Ishikawa (cell line): ENCODE measurements at regions not wholly inside any gene's neighbourhood (a gene's known extent, or its start where the extent isn't known, plus 50 kb on each side); places are given as distances from the start of the nearest gene placed in this dataset.

ENCODE experiments used
- CEBPB ChIP-seq: IDR thresholded peaks from 2 replicates; pipeline ENCODE4 v1.6.1; 2012
- CREB1 ChIP-seq: IDR thresholded peaks from 2 replicates; pipeline ENCODE4 v1.6.1; 2012; ENCODE audit warnings: low read depth
- EGR1 ChIP-seq: IDR thresholded peaks from 2 replicates; pipeline ENCODE4 v1.6.1; 2012
- EP300 ChIP-seq: IDR thresholded peaks from 2 replicates; pipeline ENCODE4 v1.6.1; 2012; ENCODE audit warnings: borderline replicate concordance
- FOXM1 ChIP-seq: IDR thresholded peaks from 2 replicates; pipeline ENCODE4 v1.6.1; 2012; ENCODE audit warnings: low read depth, borderline replicate concordance
- MAX ChIP-seq: IDR thresholded peaks from 2 replicates; pipeline ENCODE4 v1.6.1; 2012
- NFIC ChIP-seq: IDR thresholded peaks from 2 replicates; pipeline ENCODE4 v1.6.1; 2012
- RAD21 ChIP-seq: IDR thresholded peaks from 2 replicates; pipeline ENCODE4 v1.6.1; 2012; ENCODE audit warnings: low read depth
- REST ChIP-seq: IDR thresholded peaks from 2 replicates; pipeline ENCODE4 v1.6.1; 2012; ENCODE audit warnings: low read depth, mild to moderate bottlenecking
- TAF1 ChIP-seq: IDR thresholded peaks from 2 replicates; pipeline ENCODE4 v1.6.1; 2012; ENCODE audit warnings: low read depth, mild to moderate bottlenecking
- TCF12 ChIP-seq: IDR thresholded peaks from 2 replicates; pipeline ENCODE4 v1.6.1; 2012; ENCODE audit warnings: low read depth
- TEAD4 ChIP-seq: IDR thresholded peaks from 2 replicates; pipeline ENCODE4 v1.6.1; 2012
- YY1 ChIP-seq: IDR thresholded peaks from 2 replicates; pipeline ENCODE4 v1.6.1; 2012; ENCODE audit warnings: low read depth
- ZBTB7A ChIP-seq: IDR thresholded peaks from 2 replicates; pipeline ENCODE4 v1.6.1; 2012; ENCODE audit warnings: low read depth
- TF ChIP-seq, protein P1 (sequence below): IDR thresholded peaks from 2 replicates; pipeline ENCODE4 v1.6.1; 2012

GRCh38 chr7:84337429-84337828 lies 142.8 kb upstream of the SEMA3A start:
- TF ChIP-seq NFIC (peak; percentile 64; the same call in 1 of the 2 replicates), FOXM1 (no peak), TEAD4 (peak; percentile 33; the same call in 1 of the 2 replicates)

- TF ChIP-seq NFIC (no peak), EGR1 (no peak), TEAD4 (no peak), FOXM1 (no peak), CEBPB (no peak), REST (no peak), MAX (no peak), TCF12 (no peak), ZBTB7A (no peak), TAF1 (no peak), EP300 (no peak), RAD21 (no peak), YY1 (no peak), CREB1 (no peak)
- TF ChIP-seq, protein P1, sequence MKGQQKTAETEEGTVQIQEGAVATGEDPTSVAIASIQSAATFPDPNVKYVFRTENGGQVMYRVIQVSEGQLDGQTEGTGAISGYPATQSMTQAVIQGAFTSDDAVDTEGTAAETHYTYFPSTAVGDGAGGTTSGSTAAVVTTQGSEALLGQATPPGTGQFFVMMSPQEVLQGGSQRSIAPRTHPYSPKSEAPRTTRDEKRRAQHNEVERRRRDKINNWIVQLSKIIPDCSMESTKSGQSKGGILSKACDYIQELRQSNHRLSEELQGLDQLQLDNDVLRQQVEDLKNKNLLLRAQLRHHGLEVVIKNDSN = no peak
Measured at GRCh38 chr7:84336766-84337165, 142.2 kb upstream of the SEMA3A start.

GRCh38 chr7:84336303-84336702 lies 141.7 kb upstream of the SEMA3A start:
- TF ChIP-seq TEAD4 = peak; percentile 56
- TF ChIP-seq MAX = no peak

DNA sequence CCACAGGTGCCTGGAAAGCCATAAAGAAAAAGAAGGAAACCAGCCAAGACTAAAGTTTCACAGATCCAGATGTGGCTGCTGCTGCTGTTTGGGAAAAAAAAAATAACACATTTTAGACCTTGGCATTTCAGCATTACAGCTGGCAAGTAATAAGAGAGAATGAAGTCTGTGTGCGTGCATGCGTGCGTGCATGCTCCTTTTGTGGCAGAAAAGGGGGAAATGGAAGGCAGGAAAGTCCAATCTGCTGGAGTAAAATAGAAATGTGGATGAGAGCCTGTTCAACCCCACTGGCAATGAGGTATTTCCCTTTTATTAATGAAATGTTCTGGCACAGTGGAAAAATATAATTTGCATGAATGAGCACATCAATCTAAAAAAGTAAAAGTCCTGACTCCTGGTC lies 137.0 kb upstream of the SEMA3A start:
- TF ChIP-seq CEBPB (peak; percentile 60), MAX (peak; percentile 76), EP300 (peak; percentile 99), YY1 (peak; percentile 36), FOXM1 (peak; percentile 99), ZBTB7A (no peak), TCF12 (peak; percentile 100), CREB1 (0 out of 2 replicates have a peak, but pooled peaks have one; percentile 27), TAF1 (no peak), TEAD4 (peak; percentile 93), EGR1 (no peak), NFIC (peak; percentile 95), RAD21 (peak; percentile 39; the same call in 1 of the 2 replicates), REST (no peak)
- TF ChIP-seq, protein P1 = no peak

- no peak for TF ChIP-seq EP300
- no peak for TF ChIP-seq CREB1
- no peak for TF ChIP-seq REST
- no peak for TF ChIP-seq TEAD4
- TF ChIP-seq TCF12 = no peak
- no peak for TF ChIP-seq EGR1
- no peak for TF ChIP-seq CEBPB
- no peak for TF ChIP-seq MAX
- TF ChIP-seq NFIC = no peak
- TF ChIP-seq YY1 = no peak
- no peak for TF ChIP-seq RAD21
- TF ChIP-seq, protein P1 = no peak
- TF ChIP-seq TAF1 = no peak
- TF ChIP-seq ZBTB7A = no peak
Measured at GRCh38 chr7:84328571-84328970, 134.0 kb upstream of the SEMA3A start.
